ENCODE measurements at regions not wholly inside any gene's neighbourhood (a gene's known extent, or its start where the extent isn't known, plus 50 kb on each side); places are given as distances from the start of the nearest gene placed in this dataset.

GRCh38 chr4:152149745-152150144 lies 386.1 kb downstream of the FBXW7 start:
- Histone ChIP-seq H3K9me3 (peaks cover 19% of the 10 kb centered on the region), H3K27ac (no peak overlapping the region), H3K36me3 (no peaks in the 10 kb centered on the region), H3K4me3 (no peak overlapping the region), H3K27me3 (ENCODE audit: low read depth) (no peaks in the 10 kb centered on the region), H3K4me1 (no peaks in the 10 kb centered on the region)
- intact Hi-C loops (cut with DNase I), result no loop called here
- ATAC-seq, result no peak
- no peak for TF ChIP-seq CTCF (IDR thresholded peaks at IDR 0.05)
- DNase-seq, result no peak

DNA sequence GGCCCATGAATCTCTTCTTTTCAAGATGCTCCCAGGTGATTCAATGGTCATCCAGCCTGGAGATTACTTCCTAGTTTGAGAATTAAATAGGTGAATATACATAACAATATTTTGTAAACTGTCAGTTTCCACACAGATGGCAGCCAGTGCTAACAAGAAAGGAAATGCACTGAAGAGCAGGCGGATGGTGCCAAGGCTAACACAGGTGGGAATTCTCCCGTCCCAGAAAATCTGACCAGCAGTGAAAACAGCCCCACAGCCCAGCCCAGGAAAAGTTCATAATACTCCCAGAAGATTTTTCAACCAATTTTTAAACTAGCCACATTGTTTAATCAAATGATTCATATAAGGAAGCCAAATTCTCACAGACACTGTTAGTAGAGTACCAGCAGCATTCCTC lies 387.2 kb upstream of the GATB start:
- H3K4me1 ChIP-seq, result no peaks in the 10 kb centered on the region
- H3K9me3 ChIP-seq, result peaks cover 19% of the 10 kb centered on the region
- H3K36me3 ChIP-seq, result no peaks in the 10 kb centered on the region
- TF ChIP-seq CTCF (IDR thresholded peaks at IDR 0.05), result no peak
- no peaks in the 10 kb centered on the region for H3K27me3 ChIP-seq (ENCODE audit: low read depth)
- DNase-seq (no peak), ATAC-seq (no peak)
- H3K4me3 ChIP-seq, result no peak overlapping the region
- intact Hi-C loops (cut with DNase I), result no loop called here
- no peak overlapping the region for H3K27ac ChIP-seq

DNA sequence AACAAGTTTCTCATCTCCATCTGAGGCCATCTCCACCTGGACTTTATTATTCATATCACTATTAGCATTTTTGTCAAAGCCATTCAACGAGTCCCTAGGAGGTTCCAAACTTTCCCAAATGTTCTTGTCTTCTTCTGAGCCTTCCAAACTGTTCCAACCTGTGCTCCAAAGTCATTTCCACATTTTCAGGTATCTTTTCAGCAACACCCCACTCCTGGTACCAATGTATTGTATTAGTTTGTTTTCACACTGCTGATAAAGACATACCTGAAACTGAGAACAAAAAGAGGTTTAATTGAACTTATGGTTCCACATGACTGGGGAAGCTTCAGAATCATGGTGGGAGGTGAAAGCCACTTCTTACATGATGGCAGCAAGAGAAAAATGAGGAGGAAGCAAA lies 385.4 kb upstream of the GATB start:
- ATAC-seq, result no peak
- DNase-seq, result no peak
- H3K4me3 ChIP-seq, result no peak overlapping the region
- H3K9me3 ChIP-seq, result peaks cover 19% of the 10 kb centered on the region
- H3K27ac ChIP-seq, result no peak overlapping the region
- intact Hi-C loops (cut with DNase I), result no loop called here
- no peak for TF ChIP-seq CTCF (IDR thresholded peaks at IDR 0.05)
- H3K4me1 ChIP-seq, result no peaks in the 10 kb centered on the region
- no peaks in the 10 kb centered on the region for H3K27me3 ChIP-seq (ENCODE audit: low read depth)
- no peaks in the 10 kb centered on the region for H3K36me3 ChIP-seq

DNA sequence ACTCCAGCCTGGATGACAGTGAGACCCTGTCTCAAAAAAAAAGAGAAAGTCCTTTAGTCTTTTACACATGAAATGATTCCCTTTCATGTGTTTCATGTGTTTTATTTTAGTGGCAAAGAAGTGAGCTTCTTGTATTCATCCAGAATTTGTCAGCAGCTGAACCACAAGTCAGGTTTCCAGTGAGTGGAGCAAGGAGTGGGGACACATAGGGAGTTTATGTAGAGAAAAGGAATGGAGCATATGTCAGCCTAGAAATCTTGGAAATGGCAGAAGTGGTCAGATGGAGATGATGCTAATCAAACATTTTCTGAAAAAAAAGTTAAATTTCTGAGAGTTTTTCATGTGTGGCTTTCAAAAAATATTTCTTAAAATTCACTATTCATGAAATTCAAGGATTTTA lies 383.0 kb upstream of the GATB start:
- Histone ChIP-seq H3K4me1 (no peaks in the 10 kb centered on the region), H3K4me3 (no peak overlapping the region)
- ATAC-seq, result no peak

DNA sequence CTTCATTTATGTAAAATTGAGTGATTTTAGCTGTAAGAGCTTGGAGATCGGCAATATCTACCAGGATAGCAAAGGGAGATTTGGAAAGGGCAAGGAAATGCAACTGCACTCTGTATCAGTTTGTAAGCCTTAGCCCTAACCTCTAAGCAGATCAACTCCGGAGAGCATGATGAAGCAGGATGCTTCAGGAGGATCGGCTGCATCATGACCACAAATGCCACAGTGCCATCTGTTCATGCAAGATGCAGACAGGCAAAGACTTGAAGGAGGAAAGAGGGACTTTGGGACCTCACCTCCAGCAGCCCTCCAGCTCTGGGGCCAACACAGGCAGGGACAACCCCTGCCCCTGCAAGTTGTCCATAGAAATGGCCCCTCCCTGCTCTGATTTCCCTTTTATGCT lies 377.6 kb upstream of the GATB start:
- Histone ChIP-seq H3K4me3 (no peak overlapping the region), H3K27me3 (ENCODE audit: low read depth) (no peaks in the 10 kb centered on the region), H3K36me3 (no peaks in the 10 kb centered on the region), H3K9me3 (no peaks in the 10 kb centered on the region), H3K27ac (no peak overlapping the region), H3K4me1 (no peaks in the 10 kb centered on the region)
- DNase-seq (no peak), ATAC-seq (no peak)
- intact Hi-C loops (cut with DNase I), result no loop called here
- no peak for TF ChIP-seq CTCF (IDR thresholded peaks at IDR 0.05)

More for the DNA sequence above, 383.0 kb upstream of the GATB start:
- intact Hi-C loops (cut with DNase I), result no loop called here
- DNase-seq, result no peak
- no peak for TF ChIP-seq CTCF (IDR thresholded peaks at IDR 0.05)
- Histone ChIP-seq H3K27ac (no peak overlapping the region), H3K9me3 (peaks cover 19% of the 10 kb centered on the region), H3K27me3 (ENCODE audit: low read depth) (no peaks in the 10 kb centered on the region), H3K36me3 (no peaks in the 10 kb centered on the region)

GRCh38 chr4:152132776-152133175 lies 372.0 kb upstream of the GATB start:
- Histone ChIP-seq H3K4me3 (no peak overlapping the region), H3K9me3 (no peaks in the 10 kb centered on the region), H3K27ac (no peak overlapping the region), H3K27me3 (ENCODE audit: low read depth) (no peaks in the 10 kb centered on the region), H3K4me1 (no peaks in the 10 kb centered on the region), H3K36me3 (no peaks in the 10 kb centered on the region)
- no peak for TF ChIP-seq CTCF (IDR thresholded peaks at IDR 0.05)
- DNase-seq (no peak), ATAC-seq (no peak)
- intact Hi-C loops (cut with DNase I), result no loop called here
